Neural crest cell (in vitro differentiated cells): ENCODE measurements at regions not wholly inside any gene's neighbourhood (a gene's known extent, or its start where the extent isn't known, plus 50 kb on each side); places are given as distances from the start of the nearest gene placed in this dataset.

Experiments
- DNase-seq: peaks from one replicate; pipeline ENCODE4 v3.0.0; 2021; ENCODE audit warnings: low read depth, mixed read lengths, low spot score
- H3K27ac Mint-ChIP-seq: one replicate; pipeline ENCODE4 v1.8.0; 2021; ENCODE audit warnings: mild to moderate bottlenecking, mixed read lengths; ENCODE audit not compliant: unreplicated experiment
- H3K27me3 Mint-ChIP-seq: 2 replicates; pipeline ENCODE4 v1.8.0; 2021; ENCODE audit warnings: low read depth, mild to moderate bottlenecking, mixed read lengths
- H3K36me3 Mint-ChIP-seq: 2 replicates; pipeline ENCODE4 v1.8.0; 2021; ENCODE audit warnings: low read depth, mild to moderate bottlenecking, mixed read lengths
- H3K4me1 Mint-ChIP-seq: 2 replicates; pipeline ENCODE4 v1.8.0; 2021; ENCODE audit warnings: mixed read lengths
- H3K4me3 Mint-ChIP-seq: one replicate; pipeline ENCODE4 v1.8.0; 2021; ENCODE audit warnings: mild to moderate bottlenecking, mixed read lengths
- H3K9me3 Mint-ChIP-seq: 2 replicates; pipeline ENCODE4 v1.8.0; 2021; ENCODE audit warnings: mixed read lengths
- TF ChIP-seq, protein P1 (sequence below): fragments of 200-600 bp; sonication (generic); conservative IDR thresholded peaks from 2 replicates; pipeline ENCODE4 v1.5.0; 2021; ENCODE audit warnings: antibody characterized with exemption, mild to moderate bottlenecking

DNA sequence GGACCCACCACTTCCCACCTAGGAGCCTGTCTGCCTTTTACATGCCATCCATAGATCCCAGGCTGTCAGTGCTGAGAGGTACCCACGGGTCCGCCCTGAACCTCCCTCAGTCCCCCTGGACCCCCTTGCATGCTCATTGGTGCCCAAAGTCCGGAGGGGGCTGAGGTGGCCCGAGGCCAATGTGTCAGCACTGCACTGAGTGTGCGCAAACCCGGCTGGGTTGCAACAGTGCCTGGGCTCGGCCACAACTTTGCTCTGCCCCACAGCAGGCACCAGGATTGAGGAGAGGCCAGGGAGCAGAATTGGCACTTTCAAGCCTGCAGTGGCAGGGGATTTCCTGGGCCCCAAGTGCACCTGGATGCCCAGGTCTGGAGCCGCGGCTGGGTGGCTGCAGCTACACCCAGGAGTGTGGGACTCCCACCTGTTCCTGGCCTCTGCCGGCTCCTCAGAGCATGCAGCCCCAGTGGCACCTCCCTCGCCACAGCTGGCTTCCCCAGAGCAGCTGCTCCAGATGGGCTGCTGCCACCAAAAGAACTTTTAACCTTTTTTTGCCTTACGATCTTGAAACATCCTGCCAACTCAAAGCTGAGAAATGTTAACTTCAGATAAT is 837.0 kb downstream of the SLITRK6 start:
- Mint-ChIP-seq H3K4me1 (no peaks in the 10 kb centered on the region), H3K4me3 (no peak overlapping the region), H3K9me3 (no peaks in the 10 kb centered on the region), H3K27ac (no peak overlapping the region), H3K36me3 (no peaks in the 10 kb centered on the region), H3K27me3 (no peaks in the 10 kb centered on the region)
- TF ChIP-seq, protein P1, sequence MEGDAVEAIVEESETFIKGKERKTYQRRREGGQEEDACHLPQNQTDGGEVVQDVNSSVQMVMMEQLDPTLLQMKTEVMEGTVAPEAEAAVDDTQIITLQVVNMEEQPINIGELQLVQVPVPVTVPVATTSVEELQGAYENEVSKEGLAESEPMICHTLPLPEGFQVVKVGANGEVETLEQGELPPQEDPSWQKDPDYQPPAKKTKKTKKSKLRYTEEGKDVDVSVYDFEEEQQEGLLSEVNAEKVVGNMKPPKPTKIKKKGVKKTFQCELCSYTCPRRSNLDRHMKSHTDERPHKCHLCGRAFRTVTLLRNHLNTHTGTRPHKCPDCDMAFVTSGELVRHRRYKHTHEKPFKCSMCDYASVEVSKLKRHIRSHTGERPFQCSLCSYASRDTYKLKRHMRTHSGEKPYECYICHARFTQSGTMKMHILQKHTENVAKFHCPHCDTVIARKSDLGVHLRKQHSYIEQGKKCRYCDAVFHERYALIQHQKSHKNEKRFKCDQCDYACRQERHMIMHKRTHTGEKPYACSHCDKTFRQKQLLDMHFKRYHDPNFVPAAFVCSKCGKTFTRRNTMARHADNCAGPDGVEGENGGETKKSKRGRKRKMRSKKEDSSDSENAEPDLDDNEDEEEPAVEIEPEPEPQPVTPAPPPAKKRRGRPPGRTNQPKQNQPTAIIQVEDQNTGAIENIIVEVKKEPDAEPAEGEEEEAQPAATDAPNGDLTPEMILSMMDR = no peak
- DNase-seq = no peak

DNA sequence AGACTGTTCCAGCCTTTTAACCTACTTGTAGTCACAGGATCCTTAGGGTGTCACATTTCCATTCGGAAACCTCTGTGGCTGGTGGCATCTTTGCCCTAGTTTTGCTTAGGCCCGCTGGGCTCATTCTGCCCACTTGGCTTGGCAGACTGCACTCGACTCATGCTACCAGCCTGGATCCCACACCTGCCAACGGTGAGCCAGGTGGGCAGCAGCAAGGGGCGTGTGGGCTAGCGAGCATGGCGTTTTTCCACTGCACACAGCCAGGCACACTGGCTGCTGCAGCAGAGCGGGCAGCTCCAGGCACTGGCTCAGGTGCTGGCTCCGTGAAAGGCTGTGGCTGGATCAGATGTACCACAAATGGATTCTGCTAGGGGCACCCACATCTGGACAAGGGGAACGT is 838.2 kb downstream of the SLITRK6 start:
- H3K4me1 Mint-ChIP-seq = no peaks in the 10 kb centered on the region
- H3K36me3 Mint-ChIP-seq = no peaks in the 10 kb centered on the region
- no peaks in the 10 kb centered on the region for H3K27me3 Mint-ChIP-seq
- H3K4me3 Mint-ChIP-seq = no peak overlapping the region
- DNase-seq = no peak
- H3K9me3 Mint-ChIP-seq = no peaks in the 10 kb centered on the region
- TF ChIP-seq, protein P1 = no peak
- H3K27ac Mint-ChIP-seq = no peak overlapping the region

DNA sequence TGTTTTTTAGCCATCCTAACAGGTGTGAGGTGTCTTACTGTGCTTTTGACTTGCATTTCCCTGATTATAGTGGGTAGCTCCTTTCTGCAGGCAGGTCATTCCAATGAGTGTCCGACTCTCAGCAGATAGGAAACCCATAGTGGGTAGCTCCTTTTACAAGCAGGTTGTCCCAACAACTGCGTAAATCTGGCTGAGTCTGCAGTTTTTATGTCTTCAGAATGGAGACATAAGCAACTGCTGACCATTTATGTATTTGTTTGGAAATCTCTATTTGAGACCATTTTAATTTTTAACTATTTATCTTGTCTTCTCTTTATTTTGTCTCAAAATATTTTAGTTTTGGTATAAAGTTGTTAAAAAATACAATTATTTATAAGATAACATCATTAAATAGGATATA is 839.4 kb downstream of the SLITRK6 start:
- no peaks in the 10 kb centered on the region for H3K9me3 Mint-ChIP-seq
- no peaks in the 10 kb centered on the region for H3K4me1 Mint-ChIP-seq
- DNase-seq = no peak
- no peaks in the 10 kb centered on the region for H3K27me3 Mint-ChIP-seq
- no peaks in the 10 kb centered on the region for H3K36me3 Mint-ChIP-seq
- no peak overlapping the region for H3K4me3 Mint-ChIP-seq
- TF ChIP-seq, protein P1 = no peak
- no peak overlapping the region for H3K27ac Mint-ChIP-seq

DNA sequence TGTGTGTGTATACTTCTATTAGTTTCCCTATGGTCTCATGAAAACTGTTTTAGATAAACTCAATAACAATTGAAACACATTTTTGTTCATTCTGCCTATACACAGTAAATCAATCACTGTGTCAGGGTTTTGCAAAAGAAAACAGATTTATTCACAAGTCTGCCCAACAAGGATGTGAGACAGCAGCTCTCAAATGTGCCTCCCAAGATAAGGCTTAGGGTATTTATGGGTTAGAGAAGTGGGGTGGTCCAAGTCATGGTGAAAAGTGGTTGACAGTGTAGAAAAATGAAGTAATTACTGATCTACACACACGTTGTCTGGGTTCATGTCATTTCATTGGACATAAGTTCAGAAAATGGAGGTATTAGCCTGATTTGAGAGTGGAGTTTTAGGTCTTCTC is 844.6 kb downstream of the SLITRK6 start:
- H3K9me3 Mint-ChIP-seq = peaks cover 3% of the 10 kb centered on the region
- peaks cover 3% of the 10 kb centered on the region for H3K36me3 Mint-ChIP-seq
- no peak overlapping the region for H3K4me3 Mint-ChIP-seq
- no peaks in the 10 kb centered on the region for H3K27me3 Mint-ChIP-seq
- TF ChIP-seq, protein P1 = no peak
- no peak overlapping the region for H3K27ac Mint-ChIP-seq
- DNase-seq = no peak
- no peaks in the 10 kb centered on the region for H3K4me1 Mint-ChIP-seq

DNA sequence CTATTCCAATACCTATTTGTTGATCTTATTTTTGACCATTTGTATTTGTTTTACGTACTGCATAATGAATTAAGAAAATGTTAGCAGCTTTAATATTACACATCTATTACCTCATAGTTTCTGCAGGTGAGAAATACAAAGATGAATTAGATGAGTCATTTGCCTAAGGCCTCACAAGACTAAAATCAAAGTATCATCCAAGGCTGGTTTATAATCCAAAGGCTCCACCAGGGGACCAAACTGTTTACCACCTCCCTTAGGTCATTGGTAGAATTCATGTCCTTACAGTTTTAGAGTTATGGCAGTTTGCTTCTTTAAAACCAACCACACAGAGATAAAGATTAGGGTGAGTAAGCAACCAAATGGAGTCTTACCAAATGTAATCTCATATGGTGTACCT is 848.1 kb downstream of the SLITRK6 start:
- no peak overlapping the region for H3K4me3 Mint-ChIP-seq
- DNase-seq = no peak

More for the DNA sequence above, 848.1 kb downstream of the SLITRK6 start:
- no peaks in the 10 kb centered on the region for H3K4me1 Mint-ChIP-seq
- TF ChIP-seq, protein P1 = no peak
- no peaks in the 10 kb centered on the region for H3K27me3 Mint-ChIP-seq
- peaks cover 12% of the 10 kb centered on the region for H3K9me3 Mint-ChIP-seq
- H3K36me3 Mint-ChIP-seq = peaks cover 7% of the 10 kb centered on the region
- no peak overlapping the region for H3K27ac Mint-ChIP-seq
